Activated CD4-positive, alpha-beta memory T cell treated with anti-CD3 and anti-CD28 coated beads, Interleukin-2, amount 10 ng/mL, durations not matched to agents 7 days and 5 days (primary cell): ENCODE measurements at regions not wholly inside any gene's neighbourhood (a gene's known extent, or its start where the extent isn't known, plus 50 kb on each side); places are given as distances from the start of the nearest gene placed in this dataset.
"Not testable (repeated sequence)": the region's sequence is repeated elsewhere in the genome, so short reads cannot be mapped to it uniquely, and the experiment has no call there.

Experiments used
- CTCF ChIA-PET: fragments of 350-600 bp; sonication (Branson Sonifier 250); formaldehyde crosslinking; loops from one replicate; lab custom pipeline; 2021; ENCODE audit warnings: antibody characterized with exemption, inconsistent platforms; lab: Charles Lee
- POLR2A ChIA-PET: fragments of 350-600 bp; sonication (Branson Sonifier 250); formaldehyde crosslinking; loops from one replicate; lab custom pipeline; 2021; ENCODE audit warnings: antibody characterized with exemption; lab: Charles Lee
- DNase-seq: peaks from one replicate; pipeline ENCODE4 v3.0.0-alpha.2; 2020
- H3K27ac Mint-ChIP-seq: one replicate; pipeline ENCODE4 v1.8.0; 2021; ENCODE audit warnings: mild to moderate bottlenecking, mixed read lengths
- H3K27me3 Mint-ChIP-seq: one replicate; pipeline ENCODE4 v1.8.0; 2021; ENCODE audit warnings: mixed read lengths
- H3K36me3 Mint-ChIP-seq: one replicate; pipeline ENCODE4 v1.8.0; 2021; ENCODE audit warnings: low read depth, mixed read lengths
- H3K4me1 Mint-ChIP-seq: one replicate; pipeline ENCODE4 v1.8.0; 2021; ENCODE audit warnings: mixed read lengths
- H3K4me3 Mint-ChIP-seq: one replicate; pipeline ENCODE4 v1.8.0; 2021; ENCODE audit warnings: mild to moderate bottlenecking, mixed read lengths
- H3K9me3 Mint-ChIP-seq: one replicate; pipeline ENCODE4 v1.8.0; 2021; ENCODE audit warnings: mixed read lengths

GRCh38 chr4:110424144-110424543, 51.8 kb upstream of the ENPEP start:
- DNase-seq, result no peak
- Mint-ChIP-seq H3K4me3 (no peak overlapping the region), H3K4me1 (no peaks in the 10 kb centered on the region), H3K36me3 (no peaks in the 10 kb centered on the region), H3K9me3 (no peaks in the 10 kb centered on the region), H3K27ac (no peak overlapping the region), H3K27me3 (peaks cover 3% of the 10 kb centered on the region)
- ChIA-PET CTCF (no interaction called here), POLR2A (no interaction called here)

- H3K4me3 Mint-ChIP-seq, result no peak overlapping the region
- no peaks in the 10 kb centered on the region for H3K4me1 Mint-ChIP-seq
- POLR2A ChIA-PET, result no interaction called here
Measured at GRCh38 chr4:110418641-110419040, 57.3 kb upstream of the ENPEP start.

GRCh38 chr4:110417136-110417535, 58.8 kb upstream of the ENPEP start:
- no peaks in the 10 kb centered on the region for H3K4me1 Mint-ChIP-seq
- no peak overlapping the region for H3K27ac Mint-ChIP-seq
- ChIA-PET CTCF (no interaction called here), POLR2A (no interaction called here)
- DNase-seq, result no peak
- H3K9me3 Mint-ChIP-seq, result peaks cover 2% of the 10 kb centered on the region
- H3K36me3 Mint-ChIP-seq, result no peaks in the 10 kb centered on the region
- no peak overlapping the region for H3K4me3 Mint-ChIP-seq
- H3K27me3 Mint-ChIP-seq, result no peaks in the 10 kb centered on the region

More at GRCh38 chr4:110418641-110419040, 57.3 kb upstream of the ENPEP start:
- Mint-ChIP-seq H3K9me3 (peaks cover 2% of the 10 kb centered on the region), H3K36me3 (no peaks in the 10 kb centered on the region), H3K27ac (no peak overlapping the region), H3K27me3 (no peaks in the 10 kb centered on the region)
- DNase-seq, result no peak
- CTCF ChIA-PET, result no interaction called here

- Mint-ChIP-seq H3K36me3 (no peaks in the 10 kb centered on the region), H3K4me3 (no peak overlapping the region), H3K4me1 (no peaks in the 10 kb centered on the region), H3K27ac (no peak overlapping the region), H3K27me3 (no peaks in the 10 kb centered on the region), H3K9me3 (peaks cover 4% of the 10 kb centered on the region)
- POLR2A ChIA-PET, result no interaction called here
- no peak for DNase-seq
- CTCF ChIA-PET, result no interaction called here
Measured at GRCh38 chr4:110415478-110415877, 60.5 kb upstream of the ENPEP start.

GRCh38 chr4:110415041-110415440, 60.9 kb upstream of the ENPEP start:
- CTCF ChIA-PET, result no interaction called here
- Mint-ChIP-seq H3K36me3 (no peaks in the 10 kb centered on the region), H3K4me3 (no peak overlapping the region), H3K27me3 (no peaks in the 10 kb centered on the region), H3K4me1 (no peaks in the 10 kb centered on the region), H3K9me3 (peaks cover 4% of the 10 kb centered on the region), H3K27ac (no peak overlapping the region)
- DNase-seq, result no peak
- POLR2A ChIA-PET, result no interaction called here

GRCh38 chr4:110414561-110414920, 61.4 kb upstream of the ENPEP start:
- Mint-ChIP-seq H3K9me3 (peaks cover 4% of the 10 kb centered on the region), H3K4me1 (no peaks in the 10 kb centered on the region), H3K27me3 (no peaks in the 10 kb centered on the region), H3K36me3 (no peaks in the 10 kb centered on the region), H3K27ac (no peak overlapping the region), H3K4me3 (no peak overlapping the region)
- DNase-seq, result no peak
- ChIA-PET POLR2A (no interaction called here), CTCF (no interaction called here)

GRCh38 chr4:110413807-110414560, 62.0 kb upstream of the ENPEP start:
- DNase-seq, H3K27ac Mint-ChIP-seq, H3K4me3 Mint-ChIP-seq, H3K4me1 Mint-ChIP-seq, H3K27me3 Mint-ChIP-seq, H3K9me3 Mint-ChIP-seq, CTCF ChIA-PET, POLR2A ChIA-PET, H3K36me3 Mint-ChIP-seq: not testable (repeated sequence)

GRCh38 chr4:110412354-110413065, 63.4 kb upstream of the ENPEP start:
- ChIA-PET CTCF (no interaction called here), POLR2A (no interaction called here)
- H3K4me1 Mint-ChIP-seq, result no peaks in the 10 kb centered on the region
- H3K27ac Mint-ChIP-seq, result no peak overlapping the region
- H3K36me3 Mint-ChIP-seq, result no peaks in the 10 kb centered on the region
- no peaks in the 10 kb centered on the region for H3K27me3 Mint-ChIP-seq
- H3K9me3 Mint-ChIP-seq, result peaks cover 2% of the 10 kb centered on the region
- no peak overlapping the region for H3K4me3 Mint-ChIP-seq
- DNase-seq, result no peak

- Mint-ChIP-seq H3K4me3 (no peak overlapping the region), H3K27me3 (no peaks in the 10 kb centered on the region), H3K27ac (no peak overlapping the region), H3K36me3 (no peaks in the 10 kb centered on the region), H3K9me3 (peaks cover 2% of the 10 kb centered on the region), H3K4me1 (no peaks in the 10 kb centered on the region)
- POLR2A ChIA-PET, result no interaction called here
- no peak for DNase-seq
- CTCF ChIA-PET, result no interaction called here
Measured at GRCh38 chr4:110411574-110412011, 64.4 kb upstream of the ENPEP start.

- DNase-seq, H3K4me1 Mint-ChIP-seq, POLR2A ChIA-PET, H3K27ac Mint-ChIP-seq, CTCF ChIA-PET, H3K4me3 Mint-ChIP-seq, H3K36me3 Mint-ChIP-seq, H3K9me3 Mint-ChIP-seq, H3K27me3 Mint-ChIP-seq: not testable (repeated sequence)
Measured at GRCh38 chr4:110410853-110411573, 64.9 kb upstream of the ENPEP start.

GRCh38 chr4:110400086-110400485, 75.9 kb upstream of the ENPEP start:
- no peaks in the 10 kb centered on the region for H3K4me1 Mint-ChIP-seq
- POLR2A ChIA-PET, result no interaction called here
- no peaks in the 10 kb centered on the region for H3K36me3 Mint-ChIP-seq
- no peak for DNase-seq
- H3K27ac Mint-ChIP-seq, result no peak overlapping the region
- no peaks in the 10 kb centered on the region for H3K27me3 Mint-ChIP-seq
- CTCF ChIA-PET, result no interaction called here
- H3K9me3 Mint-ChIP-seq, result no peaks in the 10 kb centered on the region
- no peak overlapping the region for H3K4me3 Mint-ChIP-seq

GRCh38 chr4:110399046-110399445, 76.9 kb upstream of the ENPEP start:
- H3K36me3 Mint-ChIP-seq, H3K27ac Mint-ChIP-seq, H3K27me3 Mint-ChIP-seq, CTCF ChIA-PET, DNase-seq, H3K4me3 Mint-ChIP-seq, POLR2A ChIA-PET, H3K9me3 Mint-ChIP-seq, H3K4me1 Mint-ChIP-seq: not testable (repeated sequence)

GRCh38 chr4:110396963-110397362, 79.0 kb upstream of the ENPEP start:
- no peak overlapping the region for H3K27ac Mint-ChIP-seq
- H3K4me3 Mint-ChIP-seq, result no peak overlapping the region
- H3K9me3 Mint-ChIP-seq, result no peaks in the 10 kb centered on the region
- no peaks in the 10 kb centered on the region for H3K36me3 Mint-ChIP-seq
- DNase-seq, result no peak
- H3K27me3 Mint-ChIP-seq, result peaks cover 6% of the 10 kb centered on the region
- ChIA-PET POLR2A (no interaction called here), CTCF (no interaction called here)
- H3K4me1 Mint-ChIP-seq, result no peaks in the 10 kb centered on the region
